Left lung (tissue), 4 donors: ENCODE measurements at regions not wholly inside any gene's neighbourhood (a gene's known extent, or its start where the extent isn't known, plus 50 kb on each side); places are given as distances from the start of the nearest gene placed in this dataset.

Experiments used
- ATAC-seq: fragments of 200-7000 bp; cut with Tn5 transposase; one replicate; pipeline ENCODE4 v1.9.1; 2020; ENCODE audit warnings: moderate library complexity
- DNase-seq, 4 donors: peaks; one replicate each; pipeline ENCODE4 v3.0.0-alpha.2; 2013 to 2020
- H3K27ac ChIP-seq, 2 donors: fragments of 200-600 bp; sonication (generic) in 1 of 2; one replicate each; pipeline versions ENCODE4 v1.5.0 to v1.8.0; 2020 to 2021
- H3K27me3 ChIP-seq, 2 donors: fragments of 200-600 bp; sonication (generic) in 1 of 2; one replicate each; pipeline versions ENCODE4 v1.5.0 to v1.8.0; 2020 to 2021
- H3K36me3 ChIP-seq, 2 donors: fragments of 200-600 bp; sonication (generic) in 1 of 2; one replicate each; pipeline versions ENCODE4 v1.5.0 to v1.8.0; 2020 to 2021
- H3K4me1 ChIP-seq, 2 donors: fragments of 200-600 bp; one replicate each; pipeline ENCODE4 v1.8.0; 2021
- H3K4me3 ChIP-seq, 2 donors: fragments of 200-600 bp; sonication (generic) in 1 of 2; one replicate each; pipeline versions ENCODE4 v1.5.0 to v1.8.0; 2020 to 2021; ENCODE audit warnings: mild to moderate bottlenecking in 1 of 2
- H3K9me3 ChIP-seq, 2 donors: fragments of 200-600 bp; sonication (generic) in 1 of 2; one replicate each; pipeline versions ENCODE4 v1.5.0 to v1.8.0; 2020 to 2021
- intact Hi-C, 2 donors: fragments of 100-400 bp; cut with DNase I; formaldehyde crosslinking; loops; one replicate each; pipeline versions ENCODE4 v1.11.2 to v1.14.2; 2022
- TF ChIP-seq, protein P1 (sequence below), 2 donors: fragments of 200-600 bp; sonication (generic) in 1 of 2; IDR thresholded peaks; one replicate each; pipeline versions ENCODE4 v1.5.0 to v1.8.0; 2021; ENCODE audit warnings: antibody characterized with exemption in 2 of 2
- donor health status: DM: no; HTN: yes; CAD: no.
- donor health status: DM: no; HTN: no; CAD: no.

DNA sequence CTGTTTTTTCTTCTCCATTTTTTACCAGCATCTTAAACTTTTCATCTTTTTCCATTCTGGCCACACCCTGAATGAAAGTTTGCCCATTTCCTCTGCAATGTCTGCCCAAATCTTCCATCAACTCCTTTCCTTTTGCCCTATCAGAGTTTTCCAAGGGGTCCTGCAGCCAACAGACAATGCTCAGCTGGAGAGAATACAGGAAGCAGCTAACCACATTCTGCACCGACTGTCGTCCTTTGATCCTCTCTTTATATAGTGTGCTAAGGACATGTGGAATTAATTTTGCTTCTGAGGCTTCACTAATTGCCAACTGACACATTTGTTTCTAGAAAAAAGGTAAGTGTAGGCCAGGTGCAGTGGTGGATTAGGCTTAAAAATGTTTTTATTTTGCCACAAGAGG, 50.5 kb upstream of the DLX2 start:
- Histone ChIP-seq H3K27ac (no peak overlapping the region), H3K4me1 (no peaks in the 10 kb centered on the region), H3K9me3 (no peaks in the 10 kb centered on the region), H3K4me3 (no peak overlapping the region), H3K36me3 (no peaks in the 10 kb centered on the region), H3K27me3 (peaks cover 0 to 16% of the 10 kb centered on the region in 2 donors)
- TF ChIP-seq, protein P1, sequence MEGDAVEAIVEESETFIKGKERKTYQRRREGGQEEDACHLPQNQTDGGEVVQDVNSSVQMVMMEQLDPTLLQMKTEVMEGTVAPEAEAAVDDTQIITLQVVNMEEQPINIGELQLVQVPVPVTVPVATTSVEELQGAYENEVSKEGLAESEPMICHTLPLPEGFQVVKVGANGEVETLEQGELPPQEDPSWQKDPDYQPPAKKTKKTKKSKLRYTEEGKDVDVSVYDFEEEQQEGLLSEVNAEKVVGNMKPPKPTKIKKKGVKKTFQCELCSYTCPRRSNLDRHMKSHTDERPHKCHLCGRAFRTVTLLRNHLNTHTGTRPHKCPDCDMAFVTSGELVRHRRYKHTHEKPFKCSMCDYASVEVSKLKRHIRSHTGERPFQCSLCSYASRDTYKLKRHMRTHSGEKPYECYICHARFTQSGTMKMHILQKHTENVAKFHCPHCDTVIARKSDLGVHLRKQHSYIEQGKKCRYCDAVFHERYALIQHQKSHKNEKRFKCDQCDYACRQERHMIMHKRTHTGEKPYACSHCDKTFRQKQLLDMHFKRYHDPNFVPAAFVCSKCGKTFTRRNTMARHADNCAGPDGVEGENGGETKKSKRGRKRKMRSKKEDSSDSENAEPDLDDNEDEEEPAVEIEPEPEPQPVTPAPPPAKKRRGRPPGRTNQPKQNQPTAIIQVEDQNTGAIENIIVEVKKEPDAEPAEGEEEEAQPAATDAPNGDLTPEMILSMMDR (IDR thresholded peaks at IDR 0.05), result no peak
- DNase-seq, result no peak
- intact Hi-C loops, result no loop called here
- no peak for ATAC-seq

DNA sequence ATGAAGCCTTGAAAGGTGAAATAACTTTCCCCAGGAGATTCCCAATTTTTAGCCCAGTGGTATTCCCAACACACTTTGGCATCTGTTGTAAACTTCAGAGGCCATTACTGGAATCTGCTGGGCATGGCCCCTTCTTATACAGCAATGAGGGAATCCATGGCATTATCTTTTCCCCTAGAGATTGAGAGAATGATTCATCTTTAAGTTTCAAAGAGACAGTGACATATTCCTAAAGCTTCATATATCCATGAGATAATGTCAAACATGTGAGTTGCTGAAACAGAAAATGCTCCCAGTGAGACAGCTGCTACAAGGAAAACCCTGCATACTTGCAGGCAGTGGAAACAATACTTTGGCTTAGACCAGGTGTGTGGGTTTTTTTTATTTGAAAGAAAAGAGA, 51.1 kb upstream of the DLX2 start:
- DNase-seq (no peak), ATAC-seq (no peak)
- H3K36me3 ChIP-seq, result no peaks in the 10 kb centered on the region
- no peak overlapping the region for H3K4me3 ChIP-seq
- no peaks in the 10 kb centered on the region for H3K4me1 ChIP-seq
- intact Hi-C loops, result no loop called here
- peaks cover 0 to 16% of the 10 kb centered on the region in 2 donors for H3K27me3 ChIP-seq
- no peak overlapping the region for H3K27ac ChIP-seq
- no peaks in the 10 kb centered on the region for H3K9me3 ChIP-seq
- TF ChIP-seq, protein P1 (IDR thresholded peaks at IDR 0.05), result no peak

DNA sequence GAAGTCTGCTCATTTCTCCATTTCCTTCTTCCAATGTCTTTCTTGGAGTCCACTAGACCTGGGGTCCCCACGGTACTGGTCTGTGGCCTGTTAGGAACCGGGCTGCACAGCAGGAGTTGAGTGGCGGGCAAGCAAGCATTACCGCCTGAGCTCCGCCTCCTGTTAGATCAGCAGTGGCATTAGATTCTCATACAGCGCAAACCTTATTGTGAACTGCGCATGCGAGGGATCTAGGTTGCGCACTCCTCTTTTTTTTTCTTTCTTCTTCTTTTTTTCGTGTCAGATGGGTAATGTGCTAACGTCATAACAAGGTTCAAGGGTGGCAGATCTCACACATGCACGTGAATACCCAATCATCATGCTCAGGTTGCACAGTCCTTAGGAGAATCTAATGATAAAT, 53.1 kb upstream of the DLX2 start:
- intact Hi-C loops, result no loop called here
- DNase-seq, result no peak
- Histone ChIP-seq H3K4me3 (no peak overlapping the region), H3K27ac (no peak overlapping the region), H3K9me3 (peaks cover 0 to 5% of the 10 kb centered on the region in 2 donors), H3K4me1 (no peaks in the 10 kb centered on the region), H3K36me3 (no peaks in the 10 kb centered on the region), H3K27me3 (peaks cover 0 to 16% of the 10 kb centered on the region in 2 donors)
- TF ChIP-seq, protein P1 (IDR thresholded peaks at IDR 0.05), result no peak
- ATAC-seq, result no peak

DNA sequence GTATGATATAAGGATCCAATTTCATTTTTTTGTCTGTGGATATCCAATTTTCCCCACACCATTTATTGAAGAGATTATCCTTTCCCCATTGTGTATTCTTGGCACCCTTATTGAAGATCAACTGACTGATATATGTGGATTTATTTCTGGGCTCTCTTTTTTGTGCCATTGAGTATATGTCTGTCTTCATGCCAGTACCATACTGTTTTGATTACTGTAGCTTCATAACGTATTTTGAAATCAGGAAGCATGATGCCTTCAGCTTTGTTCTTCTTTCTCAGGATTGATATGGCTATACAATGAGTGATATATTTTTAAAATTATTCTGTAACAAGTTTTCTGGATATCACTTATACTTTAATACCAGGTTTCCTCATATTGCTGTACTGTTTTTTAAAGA, 58.1 kb upstream of the DLX2 start:
- Histone ChIP-seq H3K9me3 (peaks cover 0 to 11% of the 10 kb centered on the region in 2 donors), H3K4me1 (no peaks in the 10 kb centered on the region), H3K4me3 (no peak overlapping the region), H3K36me3 (no peaks in the 10 kb centered on the region), H3K27me3 (peaks cover 0 to 5% of the 10 kb centered on the region in 2 donors), H3K27ac (no peak overlapping the region)
- intact Hi-C loops, result no loop called here
- DNase-seq, result no peak
- no peak for ATAC-seq
- TF ChIP-seq, protein P1 (IDR thresholded peaks at IDR 0.05), result no peak

DNA sequence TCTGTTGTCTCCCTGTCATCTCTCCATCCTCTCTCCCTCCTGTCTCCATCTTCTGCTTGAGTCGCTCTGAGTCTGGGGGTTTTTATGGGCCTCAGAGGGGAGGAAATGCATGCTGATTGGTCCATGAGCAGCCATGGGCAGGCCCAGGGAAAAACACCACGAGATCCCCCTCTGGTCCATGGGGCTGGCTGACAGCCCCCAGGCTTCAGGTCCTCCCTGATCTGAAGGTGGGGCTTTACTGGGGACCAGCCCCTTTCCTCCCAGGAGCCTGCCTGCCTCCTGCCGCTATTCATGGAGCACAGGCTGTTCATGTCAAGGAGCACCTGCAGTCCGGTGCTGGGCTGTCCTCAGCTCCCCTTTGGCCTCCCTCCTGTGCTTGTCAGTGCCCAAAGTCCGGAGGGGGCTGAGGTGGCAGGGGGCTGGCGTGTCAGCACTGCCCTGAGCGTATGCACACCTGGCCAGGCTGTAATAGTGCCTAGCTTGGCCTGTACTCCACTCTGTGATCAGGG, 59.6 kb upstream of the DLX2 start:
- intact Hi-C loops, result no loop called here
- TF ChIP-seq, protein P1 (IDR thresholded peaks at IDR 0.05), result no peak
- no peak for ATAC-seq

More for the DNA sequence above, 59.6 kb upstream of the DLX2 start:
- H3K4me1 ChIP-seq, result no peaks in the 10 kb centered on the region
- H3K9me3 ChIP-seq, result peaks cover 0 to 11% of the 10 kb centered on the region in 2 donors
- H3K27ac ChIP-seq, result no peak overlapping the region
- no peaks in the 10 kb centered on the region for H3K36me3 ChIP-seq
- no peak for DNase-seq
- H3K4me3 ChIP-seq, result no peak overlapping the region
- no peaks in the 10 kb centered on the region for H3K27me3 ChIP-seq
